ENCODE measurements at regions not wholly inside any gene's neighbourhood (a gene's known extent, or its start where the extent isn't known, plus 50 kb on each side); places are given as distances from the start of the nearest gene placed in this dataset.

GRCh38 chr7:41237956-41238355, 464.9 kb downstream of the INHBA start:
- Histone ChIP-seq H3K4me3 (no peak overlapping the region), H3K36me3 (ENCODE audit: control insufficient read depth in 4 of 4, insufficient read depth in 4 of 4, low read length in 4 of 4) (no peaks in the 10 kb centered on the region), H3K9me3 (ENCODE audit: control insufficient read depth in 4 of 4, insufficient read depth in 3 of 4, low read length in 3 of 4) (peaks cover 0 to 3% (median 0%) of the 10 kb centered on the region in 4 donors), H3K4me1 (ENCODE audit: control insufficient read depth in 5 of 5, insufficient read depth in 5 of 5, low read length in 5 of 5) (no peaks in the 10 kb centered on the region), H3K27me3 (ENCODE audit: control insufficient read depth in 3 of 3, insufficient read depth in 3 of 3, low read length in 2 of 3) (no peaks in the 10 kb centered on the region), H3K9ac (ENCODE audit: insufficient read depth in 1 of 2, low read length in 2 of 2) (no peak overlapping the region), H3K27ac (ENCODE audit: low read depth in 1 of 2, low read length in 1 of 2) (no peak overlapping the region)
- 95% methylated on average over 4 of the region's 4 CpGs for WGBS, 2 donors
- no peak for DNase-seq
- ATAC-seq (ENCODE audit: insufficient read depth, low FRiP score): no peak
- TF ChIP-seq CTCF (IDR thresholded peaks at IDR 0.05; ENCODE audit: control extremely low read depth, extremely low read depth): no peak

- H3K9ac ChIP-seq (ENCODE audit: insufficient read depth in 1 of 2, low read length in 2 of 2): no peak overlapping the region
- no peak overlapping the region for H3K27ac ChIP-seq (ENCODE audit: low read depth in 1 of 2, low read length in 1 of 2)
- H3K4me1 ChIP-seq (ENCODE audit: control insufficient read depth in 5 of 5, insufficient read depth in 5 of 5, low read length in 5 of 5): no peaks in the 10 kb centered on the region
- H3K36me3 ChIP-seq (ENCODE audit: control insufficient read depth in 4 of 4, insufficient read depth in 4 of 4, low read length in 4 of 4): no peaks in the 10 kb centered on the region
- WGBS, 2 donors: 92 to 98% methylated on average over 2 of the region's 2 CpGs
- TF ChIP-seq CTCF (IDR thresholded peaks at IDR 0.05; ENCODE audit: control extremely low read depth, extremely low read depth): no peak
- DNase-seq (no peak), ATAC-seq (ENCODE audit: insufficient read depth, low FRiP score) (no peak)
- H3K4me3 ChIP-seq: no peak overlapping the region
- peaks cover 0 to 9% (median 5%) of the 10 kb centered on the region in 4 donors for H3K9me3 ChIP-seq (ENCODE audit: control insufficient read depth in 4 of 4, insufficient read depth in 3 of 4, low read length in 3 of 4)
- H3K27me3 ChIP-seq (ENCODE audit: control insufficient read depth in 3 of 3, insufficient read depth in 3 of 3, low read length in 2 of 3): no peaks in the 10 kb centered on the region
Measured at GRCh38 chr7:41232086-41232485, 470.8 kb downstream of the INHBA start.

GRCh38 chr7:41224063-41224763, 478.7 kb downstream of the INHBA start:
- Histone ChIP-seq H3K4me3 (no peak overlapping the region), H3K4me1 (ENCODE audit: control insufficient read depth in 5 of 5, insufficient read depth in 5 of 5, low read length in 5 of 5) (no peaks in the 10 kb centered on the region), H3K9ac (ENCODE audit: insufficient read depth in 1 of 2, low read length in 2 of 2) (no peak overlapping the region), H3K27me3 (ENCODE audit: control insufficient read depth in 3 of 3, insufficient read depth in 3 of 3, low read length in 2 of 3) (no peaks in the 10 kb centered on the region), H3K9me3 (ENCODE audit: control insufficient read depth in 4 of 4, insufficient read depth in 3 of 4, low read length in 3 of 4) (peaks cover 0 to 3% (median under 1%) of the 10 kb centered on the region in 4 donors), H3K27ac (ENCODE audit: low read depth in 1 of 2, low read length in 1 of 2) (no peak overlapping the region), H3K36me3 (ENCODE audit: control insufficient read depth in 4 of 4, insufficient read depth in 4 of 4, low read length in 4 of 4) (no peaks in the 10 kb centered on the region)
- DNase-seq: peak in 2 of 3 donors; percentile 33 to 49
- TF ChIP-seq CTCF (IDR thresholded peaks at IDR 0.05; ENCODE audit: control extremely low read depth, extremely low read depth): no peak
- WGBS, 2 donors: 74 to 81% methylated on average over 6 of the region's 6 CpGs
- no peak for ATAC-seq (ENCODE audit: insufficient read depth, low FRiP score)

- DNase-seq (no peak), ATAC-seq (ENCODE audit: insufficient read depth, low FRiP score) (no peak)
- H3K4me1 ChIP-seq (ENCODE audit: control insufficient read depth in 5 of 5, insufficient read depth in 5 of 5, low read length in 5 of 5): no peaks in the 10 kb centered on the region
- no peak overlapping the region for H3K27ac ChIP-seq (ENCODE audit: low read depth in 1 of 2, low read length in 1 of 2)
- no peak overlapping the region for H3K9ac ChIP-seq (ENCODE audit: insufficient read depth in 1 of 2, low read length in 2 of 2)
- WGBS, 2 donors: 77 to 94% methylated on average over 3 of the region's 3 CpGs
- no peak for TF ChIP-seq CTCF (IDR thresholded peaks at IDR 0.05; ENCODE audit: control extremely low read depth, extremely low read depth)
- H3K4me3 ChIP-seq: no peak overlapping the region
- no peaks in the 10 kb centered on the region for H3K36me3 ChIP-seq (ENCODE audit: control insufficient read depth in 4 of 4, insufficient read depth in 4 of 4, low read length in 4 of 4)
- H3K27me3 ChIP-seq (ENCODE audit: control insufficient read depth in 3 of 3, insufficient read depth in 3 of 3, low read length in 2 of 3): no peaks in the 10 kb centered on the region
- peaks cover 0 to 3% (median 0%) of the 10 kb centered on the region in 4 donors for H3K9me3 ChIP-seq (ENCODE audit: control insufficient read depth in 4 of 4, insufficient read depth in 3 of 4, low read length in 3 of 4)
Measured at GRCh38 chr7:41222746-41223145, 480.1 kb downstream of the INHBA start.
